HEK293 (cell line): ENCODE measurements at regions not wholly inside any gene's neighbourhood (a gene's known extent, or its start where the extent isn't known, plus 50 kb on each side); places are given as distances from the start of the nearest gene placed in this dataset.

Experiments
- CTCF ChIA-PET: fragments of 350-600 bp; formaldehyde crosslinking; extraction: SDS; loops from one replicate; lab custom pipeline; 2021; ENCODE audit warnings: antibody characterized with exemption; lab: Yijun Ruan, JAX
- POLR2A ChIA-PET: fragments of 300-600 bp; formaldehyde crosslinking; extraction: SDS; loops from one replicate; lab custom pipeline; 2020; ENCODE audit warnings: antibody characterized with exemption, inconsistent platforms; lab: Yijun Ruan, JAX
- H3K27ac ChIP-seq: fragments of 200-500 bp; sonication (Bioruptor generic); 2 replicates; pipeline ENCODE4 v1.5.1; 2014; ENCODE audit warnings: low read depth, low read length, control low read depth, inconsistent platforms; ENCODE audit errors: extremely low read depth
- H3K36me3 ChIP-seq, 2 experiments: fragments of 200-500 bp in 1 of 2; sonication (Bioruptor generic) in 1 of 2; 1 replicate in 1 of 2; 2 replicates in 1 of 2; pipeline ENCODE4 v1.5.1; 2014 to 2017; ENCODE audit warnings: inconsistent platforms in 2 of 2, low read length in 2 of 2; ENCODE audit not compliant: control insufficient read depth in 2 of 2, insufficient read depth in 1 of 2
- H3K4me1 ChIP-seq: fragments of 200-500 bp; sonication (Bioruptor generic); 2 replicates; pipeline ENCODE4 v1.5.1; 2014; ENCODE audit warnings: mild to moderate bottlenecking, low read length, inconsistent platforms; ENCODE audit not compliant: control insufficient read depth, insufficient read depth
- H3K4me3 ChIP-seq: 2 replicates; pipeline ENCODE4 v1.5.1; 2011; ENCODE audit warnings: low read depth, mild to moderate bottlenecking, control low read depth, low read length, moderate library complexity
- H3K9me3 ChIP-seq: fragments of 200-500 bp; sonication (Bioruptor generic); 2 replicates; pipeline ENCODE4 v1.5.1; 2014; ENCODE audit warnings: low read depth, low read length, inconsistent platforms; ENCODE audit not compliant: control insufficient read depth, insufficient read depth
- CTCF ChIP-seq: fragments of 450-650 bp; formaldehyde crosslinking; IDR thresholded peaks from 2 replicates; pipeline ENCODE4 v1.5.1; 2016; ENCODE audit warnings: missing biosample characterization, missing genetic modification characterization
- GLI4 ChIP-seq: fragments of 450-650 bp; formaldehyde crosslinking; IDR thresholded peaks from 2 replicates; pipeline ENCODE4 v1.5.1; 2016; ENCODE audit warnings: missing biosample characterization, missing genetic modification characterization
- HOXC10 ChIP-seq: sonication (generic); formaldehyde crosslinking; IDR thresholded peaks from 2 replicates; pipeline ENCODE4 v1.8.1; 2023; ENCODE audit warnings: mild to moderate bottlenecking, missing genetic modification reagents
- SCRT1 ChIP-seq: fragments of 450-650 bp; formaldehyde crosslinking; IDR thresholded peaks from 2 replicates; pipeline ENCODE4 v1.5.1; 2016; ENCODE audit warnings: missing biosample characterization, missing genetic modification characterization, borderline replicate concordance
- SETDB1 ChIP-seq: IDR thresholded peaks from one replicate; pipeline ENCODE4 v1.6.1; 2017; ENCODE audit warnings: mild to moderate bottlenecking, low read length, moderate library complexity, mixed read lengths; ENCODE audit not compliant: insufficient read length
- YY1 ChIP-seq: fragments of 450-650 bp; formaldehyde crosslinking; IDR thresholded peaks from 2 replicates; pipeline ENCODE4 v1.5.1; 2018; ENCODE audit warnings: missing biosample characterization, missing genetic modification characterization
- YY2 ChIP-seq: fragments of 450-650 bp; formaldehyde crosslinking; IDR thresholded peaks from 2 replicates; pipeline ENCODE4 v1.5.1; 2016; ENCODE audit warnings: missing biosample characterization, missing genetic modification characterization
- ZBTB1 ChIP-seq: fragments of 450-650 bp; formaldehyde crosslinking; IDR thresholded peaks from 2 replicates; pipeline ENCODE4 v1.5.1; 2016; ENCODE audit warnings: missing biosample characterization, missing genetic modification characterization
- ZNF133 ChIP-seq: fragments of 450-650 bp; formaldehyde crosslinking; IDR thresholded peaks from 2 replicates; pipeline ENCODE4 v1.5.1; 2016; ENCODE audit warnings: missing biosample characterization, missing genetic modification characterization
- ZNF138 ChIP-seq: fragments of 450-650 bp; formaldehyde crosslinking; IDR thresholded peaks from 2 replicates; pipeline ENCODE4 v1.5.1; 2016; ENCODE audit warnings: missing biosample characterization, missing genetic modification characterization, borderline replicate concordance
- ZNF16 ChIP-seq: fragments of 450-650 bp; formaldehyde crosslinking; IDR thresholded peaks from 2 replicates; pipeline ENCODE4 v1.5.1; 2016; ENCODE audit warnings: low read depth, missing biosample characterization, missing genetic modification characterization
- ZNF175 ChIP-seq: fragments of 450-650 bp; formaldehyde crosslinking; IDR thresholded peaks from 2 replicates; pipeline ENCODE4 v1.5.1; 2016; ENCODE audit warnings: missing biosample characterization, missing genetic modification characterization
- ZNF274 ChIP-seq, 2 experiments: fragments of 200-500 bp in 1 of 2; fragments of 450-650 bp in 1 of 2; sonication (Bioruptor generic) in 1 of 2; formaldehyde crosslinking in 1 of 2; IDR thresholded peaks; 2 replicates each; pipeline versions ENCODE4 v1.5.1 to v1.6.1; 2014 to 2016; ENCODE audit warnings: borderline replicate concordance in 1 of 2, inconsistent platforms in 1 of 2, low read length in 1 of 2, missing biosample characterization in 1 of 2, missing genetic modification characterization in 1 of 2
- ZNF394 ChIP-seq: fragments of 450-650 bp; formaldehyde crosslinking; IDR thresholded peaks from 2 replicates; pipeline ENCODE4 v1.5.1; 2016; ENCODE audit warnings: missing biosample characterization, missing genetic modification characterization, mild to moderate bottlenecking, moderate library complexity, borderline replicate concordance
- ZNF501 ChIP-seq: fragments of 450-650 bp; formaldehyde crosslinking; IDR thresholded peaks from 2 replicates; pipeline ENCODE4 v1.5.1; 2016; ENCODE audit warnings: missing biosample characterization, missing genetic modification characterization
- ZNF549 ChIP-seq: fragments of 450-650 bp; IDR thresholded peaks from 2 replicates; pipeline ENCODE4 v1.5.1; 2018; ENCODE audit warnings: missing biosample characterization, missing genetic modification characterization, mild to moderate bottlenecking, inconsistent platforms, moderate library complexity
- ZNF580 ChIP-seq: fragments of 450-650 bp; formaldehyde crosslinking; IDR thresholded peaks from 2 replicates; pipeline ENCODE4 v1.5.1; 2016; ENCODE audit warnings: missing biosample characterization, missing genetic modification characterization
- ZNF654 ChIP-seq: fragments of 450-650 bp; formaldehyde crosslinking; IDR thresholded peaks from 2 replicates; pipeline ENCODE4 v1.5.1; 2016; ENCODE audit warnings: low read depth, missing biosample characterization, missing genetic modification characterization
- ZNF658 ChIP-seq: fragments of 450-650 bp; formaldehyde crosslinking; IDR thresholded peaks from 2 replicates; pipeline ENCODE4; 2016; ENCODE audit warnings: missing biosample characterization, missing genetic modification characterization
- ZNF701 ChIP-seq: fragments of 450-650 bp; formaldehyde crosslinking; IDR thresholded peaks from 2 replicates; pipeline ENCODE4 v1.5.1; 2016; ENCODE audit warnings: missing biosample characterization, missing genetic modification characterization
- ZNF785 ChIP-seq: fragments of 450-650 bp; formaldehyde crosslinking; IDR thresholded peaks from 2 replicates; pipeline ENCODE4 v1.5.1; 2016; ENCODE audit warnings: missing biosample characterization, missing genetic modification characterization
- ZNF792 ChIP-seq: fragments of 450-650 bp; formaldehyde crosslinking; IDR thresholded peaks from 2 replicates; pipeline ENCODE4 v1.5.1; 2016; ENCODE audit warnings: missing biosample characterization, missing genetic modification characterization
- ZNF837 ChIP-seq: fragments of 450-650 bp; formaldehyde crosslinking; IDR thresholded peaks from 2 replicates; pipeline ENCODE4 v1.5.1; 2016; ENCODE audit warnings: missing biosample characterization, missing genetic modification characterization
- TF ChIP-seq, protein P1 (sequence below): fragments of 450-650 bp; IDR thresholded peaks from 2 replicates; pipeline ENCODE4 v1.5.1; 2018; ENCODE audit warnings: missing biosample characterization, mild to moderate bottlenecking, missing genetic modification characterization
- TF ChIP-seq, protein P2 (sequence below): fragments of 450-650 bp; formaldehyde crosslinking; conservative IDR thresholded peaks from 2 replicates; pipeline ENCODE4 v1.5.1; 2016; ENCODE audit warnings: low read depth, missing biosample characterization, missing genetic modification characterization

GRCh38 chr18:25923193-25923592 lies 167.2 kb downstream of the SS18 start:
- Histone ChIP-seq H3K9me3 (no peaks in the 10 kb centered on the region), H3K36me3 (no peaks in the 10 kb centered on the region), H3K27ac (no peak overlapping the region), H3K4me3 (no peak overlapping the region), H3K4me1 (no peaks in the 10 kb centered on the region)
- TF ChIP-seq ZNF501 (no peak), ZNF175 (tag by site-specific recombination) (no peak), ZNF580 (tag by site-specific recombination) (no peak), ZNF701 (tag by site-specific recombination) (no peak), ZBTB1 (tag by site-specific recombination) (no peak), ZNF274 (IDR thresholded peaks at IDR 0.05; ENCODE audit: low read length) (no peak), ZNF274 (tag by site-specific recombination; IDR thresholded peaks at IDR 0.05; ENCODE audit: borderline replicate concordance) (no peak)
- CTCF ChIA-PET = interaction anchor here (0.7 kb wide), 1 partner anchor 221 kb away, joined by 3 read pairs; no protein-coding TSS in a partner anchor
- POLR2A ChIA-PET = no interaction called here

GRCh38 chr18:25921677-25922421 lies 168.6 kb downstream of the SS18 start:
- H3K36me3 ChIP-seq = no peaks in the 10 kb centered on the region
- no peak overlapping the region for H3K27ac ChIP-seq
- ChIA-PET CTCF (interaction anchor here (0.5 to 1.7 kb wide), 15 partner anchors 8 to 238 kb away, joined by 3 to 9 read pairs (median 3); no protein-coding TSS in a partner anchor), POLR2A (no interaction called here)
- no peaks in the 10 kb centered on the region for H3K9me3 ChIP-seq
- no peak overlapping the region for H3K4me3 ChIP-seq
- TF ChIP-seq ZNF549 (tag by site-specific recombination) = no peak
- TF ChIP-seq ZNF138 = no peak
- peak; percentile 59 for TF ChIP-seq ZNF654
- no peak for TF ChIP-seq GLI4
- TF ChIP-seq, protein P1, sequence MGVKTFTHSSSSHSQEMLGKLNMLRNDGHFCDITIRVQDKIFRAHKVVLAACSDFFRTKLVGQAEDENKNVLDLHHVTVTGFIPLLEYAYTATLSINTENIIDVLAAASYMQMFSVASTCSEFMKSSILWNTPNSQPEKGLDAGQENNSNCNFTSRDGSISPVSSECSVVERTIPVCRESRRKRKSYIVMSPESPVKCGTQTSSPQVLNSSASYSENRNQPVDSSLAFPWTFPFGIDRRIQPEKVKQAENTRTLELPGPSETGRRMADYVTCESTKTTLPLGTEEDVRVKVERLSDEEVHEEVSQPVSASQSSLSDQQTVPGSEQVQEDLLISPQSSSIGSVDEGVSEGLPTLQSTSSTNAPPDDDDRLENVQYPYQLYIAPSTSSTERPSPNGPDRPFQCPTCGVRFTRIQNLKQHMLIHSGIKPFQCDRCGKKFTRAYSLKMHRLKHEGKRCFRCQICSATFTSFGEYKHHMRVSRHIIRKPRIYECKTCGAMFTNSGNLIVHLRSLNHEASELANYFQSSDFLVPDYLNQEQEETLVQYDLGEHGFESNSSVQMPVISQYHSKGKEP = no peak
- TF ChIP-seq ZNF274 (IDR thresholded peaks at IDR 0.05; ENCODE audit: low read length) = no peak
- no peak for TF ChIP-seq ZNF274 (tag by site-specific recombination; IDR thresholded peaks at IDR 0.05; ENCODE audit: borderline replicate concordance)
- peak; percentile 71 for TF ChIP-seq YY2 (tag by site-specific recombination)
- peak; percentile 68; the same call in 1 of the 2 replicates for TF ChIP-seq YY1
- peak; percentile 32 for TF ChIP-seq SETDB1
- TF ChIP-seq, protein P2, sequence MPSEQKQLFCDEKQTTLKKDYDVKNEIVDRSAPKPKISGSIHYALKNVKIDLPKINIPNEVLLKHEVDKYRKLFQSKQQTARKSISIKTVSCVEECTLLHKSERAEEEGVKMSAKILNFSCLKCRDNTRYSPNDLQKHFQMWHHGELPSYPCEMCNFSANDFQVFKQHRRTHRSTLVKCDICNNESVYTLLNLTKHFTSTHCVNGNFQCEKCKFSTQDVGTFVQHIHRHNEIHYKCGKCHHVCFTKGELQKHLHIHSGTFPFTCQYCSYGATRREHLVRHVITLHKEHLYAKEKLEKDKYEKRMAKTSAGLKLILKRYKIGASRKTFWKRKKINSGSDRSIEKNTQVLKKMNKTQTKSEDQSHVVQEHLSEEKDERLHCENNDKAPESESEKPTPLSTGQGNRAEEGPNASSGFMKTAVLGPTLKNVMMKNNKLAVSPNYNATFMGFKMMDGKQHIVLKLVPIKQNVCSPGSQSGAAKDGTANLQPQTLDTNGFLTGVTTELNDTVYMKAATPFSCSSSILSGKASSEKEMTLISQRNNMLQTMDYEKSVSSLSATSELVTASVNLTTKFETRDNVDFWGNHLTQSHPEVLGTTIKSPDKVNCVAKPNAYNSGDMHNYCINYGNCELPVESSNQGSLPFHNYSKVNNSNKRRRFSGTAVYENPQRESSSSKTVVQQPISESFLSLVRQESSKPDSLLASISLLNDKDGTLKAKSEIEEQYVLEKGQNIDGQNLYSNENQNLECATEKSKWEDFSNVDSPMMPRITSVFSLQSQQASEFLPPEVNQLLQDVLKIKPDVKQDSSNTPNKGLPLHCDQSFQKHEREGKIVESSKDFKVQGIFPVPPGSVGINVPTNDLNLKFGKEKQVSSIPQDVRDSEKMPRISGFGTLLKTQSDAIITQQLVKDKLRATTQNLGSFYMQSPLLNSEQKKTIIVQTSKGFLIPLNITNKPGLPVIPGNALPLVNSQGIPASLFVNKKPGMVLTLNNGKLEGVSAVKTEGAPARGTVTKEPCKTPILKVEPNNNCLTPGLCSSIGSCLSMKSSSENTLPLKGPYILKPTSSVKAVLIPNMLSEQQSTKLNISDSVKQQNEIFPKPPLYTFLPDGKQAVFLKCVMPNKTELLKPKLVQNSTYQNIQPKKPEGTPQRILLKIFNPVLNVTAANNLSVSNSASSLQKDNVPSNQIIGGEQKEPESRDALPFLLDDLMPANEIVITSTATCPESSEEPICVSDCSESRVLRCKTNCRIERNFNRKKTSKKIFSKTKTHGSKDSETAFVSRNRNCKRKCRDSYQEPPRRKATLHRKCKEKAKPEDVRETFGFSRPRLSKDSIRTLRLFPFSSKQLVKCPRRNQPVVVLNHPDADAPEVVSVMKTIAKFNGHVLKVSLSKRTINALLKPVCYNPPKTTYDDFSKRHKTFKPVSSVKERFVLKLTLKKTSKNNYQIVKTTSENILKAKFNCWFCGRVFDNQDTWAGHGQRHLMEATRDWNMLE = peak; percentile 55; the same call in 1 of the 2 replicates
- TF ChIP-seq ZNF837 (tag by site-specific recombination) = no peak
- no peak for TF ChIP-seq ZNF658 (tag by site-specific recombination)
- TF ChIP-seq ZNF580 (tag by site-specific recombination) = peak; percentile 60; the same call in 1 of the 2 replicates
- TF ChIP-seq ZNF394 = peak; percentile 63; the same call in 1 of the 2 replicates
- TF ChIP-seq HOXC10 (CRISPR knock-in tag) = no peak
- TF ChIP-seq CTCF (tag by site-specific recombination) = peak; percentile 62
- peak; percentile 92 for TF ChIP-seq ZNF133 (tag by site-specific recombination)
- TF ChIP-seq ZNF785 = no peak
- no peak for TF ChIP-seq ZNF792
- TF ChIP-seq SCRT1 (tag by site-specific recombination) = no peak
- TF ChIP-seq ZNF16 = no peak
- H3K4me1 ChIP-seq = no peaks in the 10 kb centered on the region
